ENCODE measurements at regions not wholly inside any gene's neighbourhood (a gene's known extent, or its start where the extent isn't known, plus 50 kb on each side); places are given as distances from the start of the nearest gene placed in this dataset.
"Not testable (repeated sequence)": the region's sequence is repeated elsewhere in the genome, so short reads cannot be mapped to it uniquely, and the experiment has no call there.

GRCh38 chr2:114018464-114018863 lies 128.6 kb downstream of the ACTR3 start:
- not testable (repeated sequence) for DNase-seq (ENCODE audit: low spot score)

- no peak for DNase-seq (ENCODE audit: low spot score)
Measured at GRCh38 chr2:114020668-114021067, 130.8 kb downstream of the ACTR3 start.

- DNase-seq (ENCODE audit: low spot score): no peak
Measured at GRCh38 chr2:114022360-114023085, 132.6 kb downstream of the ACTR3 start.

GRCh38 chr2:114024326-114024725 lies 134.4 kb downstream of the ACTR3 start:
- no peak for DNase-seq (ENCODE audit: low spot score)

- no peak for DNase-seq (ENCODE audit: low spot score)
Measured at GRCh38 chr2:114025030-114025429, 135.1 kb downstream of the ACTR3 start.

- DNase-seq (ENCODE audit: low spot score): no peak
Measured at GRCh38 chr2:114027437-114027836, 137.5 kb downstream of the ACTR3 start.

- DNase-seq (ENCODE audit: low spot score): no peak
Measured at GRCh38 chr2:114031605-114032505, 142.0 kb downstream of the ACTR3 start.

GRCh38 chr2:114032705-114033104 lies 142.8 kb downstream of the ACTR3 start:
- no peak for DNase-seq (ENCODE audit: low spot score)

GRCh38 chr2:114034742-114035141 lies 144.9 kb downstream of the ACTR3 start:
- DNase-seq (ENCODE audit: low spot score): no peak

GRCh38 chr2:114038710-114039109 lies 148.8 kb downstream of the ACTR3 start:
- no peak for DNase-seq (ENCODE audit: low spot score)

- DNase-seq (ENCODE audit: low spot score): no peak
Measured at GRCh38 chr2:114039677-114040076, 149.8 kb downstream of the ACTR3 start.

- no peak for DNase-seq (ENCODE audit: low spot score)
Measured at GRCh38 chr2:114040826-114041225, 150.9 kb downstream of the ACTR3 start.

GRCh38 chr2:114044985-114045384 lies 155.1 kb downstream of the ACTR3 start:
- DNase-seq (ENCODE audit: low spot score): no peak

- no peak for DNase-seq (ENCODE audit: low spot score)
Measured at GRCh38 chr2:114046373-114046772, 156.5 kb downstream of the ACTR3 start.

GRCh38 chr2:114046866-114047435 lies 157.1 kb downstream of the ACTR3 start:
- DNase-seq (ENCODE audit: low spot score): no peak

GRCh38 chr2:114049280-114049679 lies 159.4 kb downstream of the ACTR3 start:
- no peak for DNase-seq (ENCODE audit: low spot score)

- DNase-seq (ENCODE audit: low spot score): no peak
Measured at GRCh38 chr2:114049826-114050225, 159.9 kb downstream of the ACTR3 start.

GRCh38 chr2:114056294-114057143 lies 166.6 kb downstream of the ACTR3 start:
- DNase-seq (ENCODE audit: low spot score): no peak

- DNase-seq (ENCODE audit: low spot score): no peak
Measured at GRCh38 chr2:114057638-114058037, 167.7 kb downstream of the ACTR3 start.

GRCh38 chr2:114061566-114062098 lies 171.7 kb downstream of the ACTR3 start:
- DNase-seq (ENCODE audit: low spot score): no peak

GRCh38 chr2:114063346-114063745 lies 173.5 kb downstream of the ACTR3 start:
- no peak for DNase-seq (ENCODE audit: low spot score)

GRCh38 chr2:114065731-114066130 lies 175.8 kb downstream of the ACTR3 start:
- no peak for DNase-seq (ENCODE audit: low spot score)

All from NAMALWA (cell line).